Peyer's patch (tissue), 4 donors: ENCODE measurements at regions not wholly inside any gene's neighbourhood (a gene's known extent, or its start where the extent isn't known, plus 50 kb on each side); places are given as distances from the start of the nearest gene placed in this dataset.

ENCODE experiments used
- POLR2A ChIP-seq, 2 donors: fragments of 450-650 bp; IDR thresholded peaks; one replicate each; pipeline ENCODE4 v1.5.1; 2017; ENCODE audit warnings: antibody characterized with exemption in 2 of 2, mild to moderate bottlenecking in 2 of 2, moderate library complexity in 2 of 2
- TF ChIP-seq, protein P1 (sequence below), 6 experiments: fragments of 450-650 bp in 4 of 6; fragments of 200-600 bp in 2 of 6; sonication (generic) in 1 of 6; IDR thresholded peaks; one replicate each; pipeline ENCODE4 v1.5.1; 2017 to 2019; ENCODE audit warnings: antibody characterized with exemption in 6 of 6, mild to moderate bottlenecking in 3 of 6, moderate library complexity in 1 of 6

GRCh38 chr2:54040685-54041084 is 69.9 kb upstream of the PSME4 start:
- TF ChIP-seq, protein P1, sequence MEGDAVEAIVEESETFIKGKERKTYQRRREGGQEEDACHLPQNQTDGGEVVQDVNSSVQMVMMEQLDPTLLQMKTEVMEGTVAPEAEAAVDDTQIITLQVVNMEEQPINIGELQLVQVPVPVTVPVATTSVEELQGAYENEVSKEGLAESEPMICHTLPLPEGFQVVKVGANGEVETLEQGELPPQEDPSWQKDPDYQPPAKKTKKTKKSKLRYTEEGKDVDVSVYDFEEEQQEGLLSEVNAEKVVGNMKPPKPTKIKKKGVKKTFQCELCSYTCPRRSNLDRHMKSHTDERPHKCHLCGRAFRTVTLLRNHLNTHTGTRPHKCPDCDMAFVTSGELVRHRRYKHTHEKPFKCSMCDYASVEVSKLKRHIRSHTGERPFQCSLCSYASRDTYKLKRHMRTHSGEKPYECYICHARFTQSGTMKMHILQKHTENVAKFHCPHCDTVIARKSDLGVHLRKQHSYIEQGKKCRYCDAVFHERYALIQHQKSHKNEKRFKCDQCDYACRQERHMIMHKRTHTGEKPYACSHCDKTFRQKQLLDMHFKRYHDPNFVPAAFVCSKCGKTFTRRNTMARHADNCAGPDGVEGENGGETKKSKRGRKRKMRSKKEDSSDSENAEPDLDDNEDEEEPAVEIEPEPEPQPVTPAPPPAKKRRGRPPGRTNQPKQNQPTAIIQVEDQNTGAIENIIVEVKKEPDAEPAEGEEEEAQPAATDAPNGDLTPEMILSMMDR (IDR thresholded peaks at IDR 0.05): no peak
- no peak for TF ChIP-seq POLR2A (IDR thresholded peaks at IDR 0.05)
